LNCAP (cell line): ENCODE measurements at regions not wholly inside any gene's neighbourhood (a gene's known extent, or its start where the extent isn't known, plus 50 kb on each side); places are given as distances from the start of the nearest gene placed in this dataset.

Experiments used
- TF ChIP-seq, protein P1 (sequence below): fragments of 450-650 bp; IDR thresholded peaks from 2 replicates; pipeline ENCODE4 v1.5.1; 2017; ENCODE audit warnings: mild to moderate bottlenecking

DNA sequence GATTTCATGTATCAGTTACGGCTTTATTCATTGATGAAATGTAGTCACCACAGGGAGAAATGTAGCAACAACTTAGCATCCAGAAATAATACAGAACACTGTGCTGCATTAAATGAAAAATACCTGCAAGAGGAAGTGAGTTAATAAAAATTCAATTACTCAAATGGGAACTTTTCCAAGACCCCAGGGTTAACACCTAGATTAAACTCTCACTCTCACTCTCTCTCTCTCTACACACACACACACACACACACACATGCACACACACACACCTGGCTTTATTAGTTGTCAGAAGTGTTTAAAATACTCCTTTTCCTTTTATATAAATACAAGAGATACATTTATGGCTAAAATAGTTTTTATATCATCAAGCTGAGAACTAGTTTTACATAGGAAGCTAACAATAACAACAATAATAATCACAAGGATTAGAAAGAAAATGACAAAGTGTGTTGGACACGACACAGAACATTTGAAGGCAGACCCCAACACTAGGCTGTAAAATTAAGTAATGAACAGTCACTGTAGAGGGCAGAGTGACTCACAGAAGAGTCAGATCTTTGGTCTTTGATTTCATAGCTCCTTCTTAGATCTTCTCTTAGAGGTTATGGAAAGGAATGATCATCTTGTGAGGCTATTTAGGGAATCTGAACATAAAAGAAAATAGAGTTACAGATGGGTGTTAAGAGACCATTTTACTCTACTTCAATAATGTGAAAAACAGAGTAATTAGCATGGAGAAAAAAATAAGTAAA, 1266.0 kb upstream of the ADGRL2 start:
- TF ChIP-seq, protein P1, sequence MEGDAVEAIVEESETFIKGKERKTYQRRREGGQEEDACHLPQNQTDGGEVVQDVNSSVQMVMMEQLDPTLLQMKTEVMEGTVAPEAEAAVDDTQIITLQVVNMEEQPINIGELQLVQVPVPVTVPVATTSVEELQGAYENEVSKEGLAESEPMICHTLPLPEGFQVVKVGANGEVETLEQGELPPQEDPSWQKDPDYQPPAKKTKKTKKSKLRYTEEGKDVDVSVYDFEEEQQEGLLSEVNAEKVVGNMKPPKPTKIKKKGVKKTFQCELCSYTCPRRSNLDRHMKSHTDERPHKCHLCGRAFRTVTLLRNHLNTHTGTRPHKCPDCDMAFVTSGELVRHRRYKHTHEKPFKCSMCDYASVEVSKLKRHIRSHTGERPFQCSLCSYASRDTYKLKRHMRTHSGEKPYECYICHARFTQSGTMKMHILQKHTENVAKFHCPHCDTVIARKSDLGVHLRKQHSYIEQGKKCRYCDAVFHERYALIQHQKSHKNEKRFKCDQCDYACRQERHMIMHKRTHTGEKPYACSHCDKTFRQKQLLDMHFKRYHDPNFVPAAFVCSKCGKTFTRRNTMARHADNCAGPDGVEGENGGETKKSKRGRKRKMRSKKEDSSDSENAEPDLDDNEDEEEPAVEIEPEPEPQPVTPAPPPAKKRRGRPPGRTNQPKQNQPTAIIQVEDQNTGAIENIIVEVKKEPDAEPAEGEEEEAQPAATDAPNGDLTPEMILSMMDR = no peak

DNA sequence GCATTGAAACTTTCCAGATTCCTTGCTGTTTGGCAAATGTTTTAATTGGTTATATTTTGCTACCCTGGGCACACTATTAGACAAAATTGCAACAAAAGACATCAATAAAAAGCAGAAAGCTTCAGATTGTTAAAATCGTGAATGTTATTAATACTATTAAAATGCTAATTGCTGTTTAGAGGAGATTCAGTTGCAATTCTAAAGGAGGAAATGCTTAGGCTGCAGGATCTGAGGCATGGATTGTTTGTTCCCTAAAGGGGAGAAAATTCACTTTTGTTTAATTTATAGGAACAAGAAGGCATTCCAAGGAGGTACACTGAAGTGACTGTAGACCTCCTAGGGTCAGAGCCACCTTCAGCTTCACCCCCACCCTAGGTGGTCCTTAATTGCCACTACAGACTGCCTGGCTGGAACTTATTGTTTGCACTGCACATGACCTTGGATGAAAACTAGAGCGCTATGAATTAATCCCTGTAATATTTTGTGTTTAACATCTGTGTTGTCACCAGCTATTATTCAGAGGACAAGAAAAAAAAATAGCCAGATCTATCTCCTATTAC, 1266.9 kb upstream of the ADGRL2 start:
- TF ChIP-seq, protein P1 = no peak

DNA sequence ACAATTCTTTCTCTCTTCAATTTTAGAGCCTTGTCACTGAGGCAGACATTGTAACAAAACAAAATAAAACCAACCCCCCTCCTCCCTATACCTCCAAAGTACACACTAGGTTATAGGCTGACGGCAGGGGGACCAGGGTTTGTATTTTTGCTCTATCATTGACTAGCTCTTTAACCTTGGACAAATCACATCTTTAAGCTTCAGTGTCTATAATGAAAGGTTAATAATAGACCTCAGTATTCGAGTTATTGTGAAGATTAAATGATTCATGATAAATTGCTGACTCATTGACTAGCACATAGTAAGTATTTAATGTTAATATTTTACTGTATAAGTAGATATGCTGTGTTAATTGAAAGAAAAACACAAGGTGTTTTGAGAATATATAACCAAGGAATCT, 1267.6 kb upstream of the ADGRL2 start:
- TF ChIP-seq, protein P1 = no peak

GRCh38 chr1:80531182-80531581, 1269.6 kb upstream of the ADGRL2 start:
- TF ChIP-seq, protein P1 = no peak

- TF ChIP-seq, protein P1 = no peak
Observed at GRCh38 chr1:80529546-80529945, 1271.2 kb upstream of the ADGRL2 start.

- TF ChIP-seq, protein P1 = no peak
Observed at GRCh38 chr1:80523861-80524260, 1276.9 kb upstream of the ADGRL2 start.

DNA sequence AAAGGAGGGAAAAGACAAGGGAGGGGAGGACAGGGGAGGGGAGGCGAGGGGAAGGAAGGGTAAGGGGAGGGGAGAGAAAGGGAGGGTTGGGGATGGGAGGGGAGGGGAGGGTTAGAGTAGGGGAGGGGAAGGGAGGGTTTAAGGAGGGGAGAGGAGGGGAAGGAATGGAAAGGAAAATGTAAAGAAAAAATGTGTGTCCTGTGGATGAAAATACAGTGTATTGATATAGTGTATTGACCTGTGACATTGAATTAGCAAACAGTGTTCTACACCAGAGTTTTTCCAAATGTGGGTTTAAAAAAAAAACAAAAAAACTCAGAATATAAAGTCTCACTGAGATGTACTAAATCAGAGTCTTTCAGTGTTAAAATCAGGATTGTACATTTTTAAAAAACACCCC, 1279.8 kb upstream of the ADGRL2 start:
- TF ChIP-seq, protein P1 = no peak
